ENCODE measurements at regions not wholly inside any gene's neighbourhood (a gene's known extent, or its start where the extent isn't known, plus 50 kb on each side); places are given as distances from the start of the nearest gene placed in this dataset.

DNA sequence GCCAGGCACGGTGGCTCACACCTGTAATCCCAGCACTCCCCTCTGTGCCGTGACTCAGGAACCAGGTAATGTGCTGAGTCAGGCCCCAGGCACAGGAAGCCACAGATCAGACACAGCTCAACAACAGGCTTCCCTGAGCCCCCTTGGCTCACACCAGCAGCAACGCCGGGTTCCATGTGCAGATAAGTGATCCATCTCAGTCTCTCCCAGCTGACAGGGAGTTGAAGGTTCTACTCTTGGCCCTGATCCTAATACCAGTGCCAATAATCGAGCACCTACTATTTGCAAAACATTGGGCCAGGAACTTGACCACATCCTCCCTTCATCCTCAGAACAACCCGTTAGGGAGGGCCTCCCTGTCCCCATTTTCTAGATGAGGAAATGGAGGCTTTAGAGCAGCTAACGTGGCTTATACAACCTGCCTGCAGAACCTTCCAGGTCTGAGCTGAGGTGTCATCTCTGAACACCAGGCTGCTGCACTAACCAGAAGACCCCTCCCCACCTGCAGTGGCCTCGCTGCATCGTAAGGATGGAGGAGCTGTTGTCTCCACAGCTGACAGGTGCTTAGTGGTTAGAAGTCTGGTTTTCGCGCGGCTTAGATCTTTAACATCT lies 64.8 kb upstream of the AMZ2 start:
- no peak for TF ChIP-seq POLR2A (IDR thresholded peaks at IDR 0.05; ENCODE audit: low read length)
- no peak for TF ChIP-seq GATA1 (IDR thresholded peaks at IDR 0.05; ENCODE audit: low read depth, low read length)

All from erythroblast (primary cell).